ENCODE measurements at regions not wholly inside any gene's neighbourhood (a gene's known extent, or its start where the extent isn't known, plus 50 kb on each side); places are given as distances from the start of the nearest gene placed in this dataset.

DNA sequence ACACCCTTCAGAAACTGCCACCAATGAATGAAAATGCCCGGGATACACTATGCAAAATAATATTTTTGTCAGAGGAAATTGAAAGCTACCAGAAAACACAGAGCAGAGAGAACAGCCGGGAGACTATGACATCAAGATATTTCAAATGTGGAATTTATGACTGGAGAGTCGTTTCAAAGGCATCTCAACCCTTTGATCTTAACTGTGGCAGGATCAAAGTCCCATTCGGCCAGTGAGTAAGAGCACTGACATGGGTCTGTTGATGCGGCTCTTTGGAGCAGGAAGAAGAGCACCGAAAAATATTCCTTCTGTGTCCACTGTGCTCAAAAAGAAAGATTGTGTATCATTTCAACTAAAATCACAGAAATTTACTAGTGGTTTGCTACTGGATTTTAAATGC lies 201.9 kb downstream of the RFC3 start:
- DNase-seq (ENCODE audit: low read depth): peak; percentile 7
- H3K4me3 ChIP-seq (ENCODE audit: control insufficient read depth, low read depth, low read length): no peak overlapping the region
- TF ChIP-seq, protein P1, sequence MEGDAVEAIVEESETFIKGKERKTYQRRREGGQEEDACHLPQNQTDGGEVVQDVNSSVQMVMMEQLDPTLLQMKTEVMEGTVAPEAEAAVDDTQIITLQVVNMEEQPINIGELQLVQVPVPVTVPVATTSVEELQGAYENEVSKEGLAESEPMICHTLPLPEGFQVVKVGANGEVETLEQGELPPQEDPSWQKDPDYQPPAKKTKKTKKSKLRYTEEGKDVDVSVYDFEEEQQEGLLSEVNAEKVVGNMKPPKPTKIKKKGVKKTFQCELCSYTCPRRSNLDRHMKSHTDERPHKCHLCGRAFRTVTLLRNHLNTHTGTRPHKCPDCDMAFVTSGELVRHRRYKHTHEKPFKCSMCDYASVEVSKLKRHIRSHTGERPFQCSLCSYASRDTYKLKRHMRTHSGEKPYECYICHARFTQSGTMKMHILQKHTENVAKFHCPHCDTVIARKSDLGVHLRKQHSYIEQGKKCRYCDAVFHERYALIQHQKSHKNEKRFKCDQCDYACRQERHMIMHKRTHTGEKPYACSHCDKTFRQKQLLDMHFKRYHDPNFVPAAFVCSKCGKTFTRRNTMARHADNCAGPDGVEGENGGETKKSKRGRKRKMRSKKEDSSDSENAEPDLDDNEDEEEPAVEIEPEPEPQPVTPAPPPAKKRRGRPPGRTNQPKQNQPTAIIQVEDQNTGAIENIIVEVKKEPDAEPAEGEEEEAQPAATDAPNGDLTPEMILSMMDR (conservative IDR thresholded peaks at IDR 0.05; ENCODE audit: control insufficient read depth, insufficient read depth, low read depth, low read length): no peak

DNA sequence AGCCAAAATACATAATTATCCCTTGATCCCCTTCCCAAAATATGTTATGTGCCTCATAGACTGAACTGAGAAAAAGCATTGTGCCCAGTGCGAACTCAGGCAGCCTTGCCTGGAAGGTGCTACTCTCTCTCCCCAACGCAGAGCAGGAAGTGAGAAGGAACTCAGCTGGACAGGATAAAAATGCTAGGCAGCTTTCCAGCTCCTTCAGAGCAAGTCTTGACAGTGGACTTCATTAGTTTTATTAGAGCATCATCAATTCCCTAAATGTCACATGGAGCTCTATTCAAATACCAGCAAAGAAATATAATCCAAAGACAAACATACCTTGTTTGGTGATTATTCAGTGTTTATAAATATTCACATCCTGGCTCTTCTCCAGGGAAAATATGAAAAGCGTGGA lies 202.4 kb downstream of the RFC3 start:
- no peak overlapping the region for H3K4me3 ChIP-seq (ENCODE audit: control insufficient read depth, low read depth, low read length)
- TF ChIP-seq, protein P1 (conservative IDR thresholded peaks at IDR 0.05; ENCODE audit: control insufficient read depth, insufficient read depth, low read depth, low read length): no peak
- no peak for DNase-seq (ENCODE audit: low read depth)

DNA sequence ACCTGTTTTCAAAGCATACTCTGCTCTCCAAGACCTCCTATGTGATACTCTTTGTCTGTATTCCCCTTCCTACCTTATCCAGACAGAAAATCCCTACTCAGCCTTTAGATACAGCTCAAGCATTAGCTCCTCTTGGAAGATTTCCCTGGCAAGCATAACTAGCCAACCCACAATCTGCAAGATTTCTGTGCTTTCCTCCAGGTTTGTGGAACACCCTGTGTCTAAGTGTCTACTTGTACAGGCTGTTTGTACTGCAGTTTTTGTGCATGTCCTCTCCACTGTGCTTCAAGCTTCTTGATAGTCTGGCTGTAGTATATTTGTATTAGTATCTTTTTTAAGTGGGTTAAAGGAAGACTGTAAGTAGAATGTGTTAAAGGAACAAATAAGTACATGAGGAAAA lies 203.7 kb downstream of the RFC3 start:
- TF ChIP-seq, protein P1 (conservative IDR thresholded peaks at IDR 0.05; ENCODE audit: control insufficient read depth, insufficient read depth, low read depth, low read length): no peak
- DNase-seq (ENCODE audit: low read depth): no peak
- no peak overlapping the region for H3K4me3 ChIP-seq (ENCODE audit: control insufficient read depth, low read depth, low read length)

DNA sequence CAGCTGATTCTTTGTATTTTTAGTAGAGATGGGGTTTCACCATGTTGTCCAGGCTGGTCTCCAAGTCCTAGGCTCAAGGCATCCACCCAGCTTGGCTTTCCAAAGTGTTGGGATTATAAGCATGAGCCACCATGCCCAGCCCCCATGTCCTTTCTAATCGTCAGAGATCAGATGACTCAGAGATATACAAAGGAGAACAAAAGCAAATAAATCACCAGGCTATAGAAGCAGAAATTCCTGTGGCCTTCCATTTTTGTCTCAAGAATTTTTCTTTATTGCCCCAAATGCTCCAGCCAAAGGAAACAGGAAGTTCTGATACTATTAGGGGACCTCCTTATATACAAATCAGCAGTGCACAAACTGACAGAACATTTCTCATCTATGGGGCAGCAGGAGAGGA lies 207.8 kb downstream of the RFC3 start:
- TF ChIP-seq, protein P1 (conservative IDR thresholded peaks at IDR 0.05; ENCODE audit: control insufficient read depth, insufficient read depth, low read depth, low read length): no peak
- peak; percentile 69 for DNase-seq (ENCODE audit: low read depth)
- no peak overlapping the region for H3K4me3 ChIP-seq (ENCODE audit: control insufficient read depth, low read depth, low read length)

GRCh38 chr13:34026308-34026707 lies 208.4 kb downstream of the RFC3 start:
- TF ChIP-seq, protein P1 (conservative IDR thresholded peaks at IDR 0.05; ENCODE audit: control insufficient read depth, insufficient read depth, low read depth, low read length): no peak
- no peak for DNase-seq (ENCODE audit: low read depth)
- no peak overlapping the region for H3K4me3 ChIP-seq (ENCODE audit: control insufficient read depth, low read depth, low read length)

DNA sequence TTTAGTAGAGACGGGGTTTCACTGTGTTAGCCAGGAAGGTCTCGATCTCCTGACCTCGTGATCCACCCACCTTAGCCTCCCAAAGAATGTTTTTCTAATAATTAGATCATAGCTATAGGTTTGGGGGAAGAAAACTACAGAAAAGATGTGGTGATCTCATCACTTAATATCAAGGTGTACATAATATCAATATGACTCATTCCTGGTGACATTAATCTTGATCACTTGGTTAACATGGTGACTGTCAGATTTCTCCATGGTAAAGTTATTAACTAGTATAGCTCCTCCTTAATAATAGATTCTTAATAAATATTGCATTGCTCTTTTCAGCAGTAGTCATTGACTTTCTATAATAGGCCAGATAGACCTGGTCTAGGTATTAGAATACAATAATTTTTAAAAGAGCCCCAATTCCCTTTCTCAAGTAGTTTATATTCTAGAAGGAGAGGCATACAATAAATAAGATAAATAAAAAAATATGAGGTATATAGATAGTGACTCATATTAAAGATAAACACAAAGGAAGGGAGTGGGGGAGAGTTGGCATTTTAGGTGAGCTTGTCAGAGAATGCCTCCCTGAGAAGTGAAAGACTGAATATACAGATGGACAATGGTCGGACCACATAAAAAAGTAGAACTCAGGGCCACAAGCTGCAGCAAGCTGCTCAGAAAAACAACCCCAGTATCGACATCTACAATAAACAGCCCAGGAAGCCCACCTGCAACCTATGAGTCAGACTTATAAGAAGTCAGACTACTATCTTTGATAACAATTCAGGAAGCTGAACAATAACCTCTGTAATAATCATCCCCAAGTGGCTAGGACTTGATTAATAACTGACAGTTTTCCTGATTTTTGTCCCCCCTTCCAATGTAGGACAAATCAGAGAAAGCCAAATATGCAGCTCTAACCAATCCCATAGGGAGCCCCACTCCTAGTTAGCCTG lies 210.8 kb downstream of the RFC3 start:
- TF ChIP-seq, protein P1 (conservative IDR thresholded peaks at IDR 0.05; ENCODE audit: control insufficient read depth, insufficient read depth, low read depth, low read length): no peak
- DNase-seq (ENCODE audit: low read depth): no peak

More for the DNA sequence above, 210.8 kb downstream of the RFC3 start:
- H3K4me3 ChIP-seq (ENCODE audit: control insufficient read depth, low read depth, low read length): no peak overlapping the region
